ENCODE measurements at regions not wholly inside any gene's neighbourhood (a gene's known extent, or its start where the extent isn't known, plus 50 kb on each side); places are given as distances from the start of the nearest gene placed in this dataset.

GRCh38 chr9:7403028-7403389 lies 396.6 kb downstream of the DMAC1 start:
- no peak for TF ChIP-seq CTCF (IDR thresholded peaks at IDR 0.05)
- Histone ChIP-seq H3K36me3 (no peaks in the 10 kb centered on the region), H3K27ac (no peak overlapping the region), H3K27me3 (no peaks in the 10 kb centered on the region), H3K9me3 (no peaks in the 10 kb centered on the region), H3K4me3 (no peak overlapping the region), H3K4me1 (no peaks in the 10 kb centered on the region)
- DNase-seq (ENCODE audit: low spot score in 2 of 2), result no peak
- intact Hi-C loops (cut with DNase I), result no loop called here

GRCh38 chr9:7402334-7403027 lies 397.1 kb downstream of the DMAC1 start:
- Histone ChIP-seq H3K27ac (no peak overlapping the region), H3K27me3 (no peaks in the 10 kb centered on the region), H3K4me1 (no peaks in the 10 kb centered on the region), H3K9me3 (no peaks in the 10 kb centered on the region), H3K4me3 (no peak overlapping the region), H3K36me3 (no peaks in the 10 kb centered on the region)
- no peak for TF ChIP-seq CTCF (IDR thresholded peaks at IDR 0.05)
- DNase-seq (ENCODE audit: low spot score in 2 of 2), result no peak
- intact Hi-C loops (cut with DNase I), result no loop called here

- TF ChIP-seq CTCF (IDR thresholded peaks at IDR 0.05), result no peak
- DNase-seq (ENCODE audit: low spot score in 2 of 2), result no peak
These were observed 398.5 kb downstream of the DMAC1 start for GRCh38 chr9:7401116-7401515.

GRCh38 chr9:7394002-7394774 lies 405.4 kb downstream of the DMAC1 start:
- no peaks in the 10 kb centered on the region for H3K4me1 ChIP-seq
- TF ChIP-seq CTCF (IDR thresholded peaks at IDR 0.05), result no peak
- H3K27me3 ChIP-seq, result no peaks in the 10 kb centered on the region
- intact Hi-C loops (cut with DNase I), result no loop called here
- no peaks in the 10 kb centered on the region for H3K36me3 ChIP-seq
- DNase-seq (ENCODE audit: low spot score in 2 of 2), result no peak
- H3K4me3 ChIP-seq, result no peak overlapping the region
- H3K27ac ChIP-seq, result no peak overlapping the region
- H3K9me3 ChIP-seq, result no peaks in the 10 kb centered on the region

More at GRCh38 chr9:7401116-7401515, 398.5 kb downstream of the DMAC1 start:
- Histone ChIP-seq H3K36me3 (no peaks in the 10 kb centered on the region), H3K27ac (no peak overlapping the region), H3K27me3 (no peaks in the 10 kb centered on the region), H3K9me3 (no peaks in the 10 kb centered on the region), H3K4me3 (no peak overlapping the region), H3K4me1 (no peaks in the 10 kb centered on the region)
- intact Hi-C loops (cut with DNase I), result no loop called here

- TF ChIP-seq CTCF (IDR thresholded peaks at IDR 0.05), result no peak
- Histone ChIP-seq H3K27me3 (no peaks in the 10 kb centered on the region), H3K4me1 (no peaks in the 10 kb centered on the region), H3K4me3 (no peak overlapping the region), H3K36me3 (no peaks in the 10 kb centered on the region), H3K9me3 (no peaks in the 10 kb centered on the region), H3K27ac (no peak overlapping the region)
- intact Hi-C loops (cut with DNase I), result no loop called here
- DNase-seq (ENCODE audit: low spot score in 2 of 2), result no peak
These were observed 407.4 kb downstream of the DMAC1 start for GRCh38 chr9:7392148-7392547.
